NCI-H82 treated with DMSO at 0.1 percent for 48 hours (cell line): ENCODE measurements at regions not wholly inside any gene's neighbourhood (a gene's known extent, or its start where the extent isn't known, plus 50 kb on each side); places are given as distances from the start of the nearest gene placed in this dataset.
"Not testable (repeated sequence)": the region's sequence is repeated elsewhere in the genome, so short reads cannot be mapped to it uniquely, and the experiment has no call there.

Experiments used
- DNase-seq: peaks from one replicate; lab custom pipeline; 2025; ENCODE audit not compliant: unreplicated experiment; lab: John Stamatoyannopoulos, UW

DNA sequence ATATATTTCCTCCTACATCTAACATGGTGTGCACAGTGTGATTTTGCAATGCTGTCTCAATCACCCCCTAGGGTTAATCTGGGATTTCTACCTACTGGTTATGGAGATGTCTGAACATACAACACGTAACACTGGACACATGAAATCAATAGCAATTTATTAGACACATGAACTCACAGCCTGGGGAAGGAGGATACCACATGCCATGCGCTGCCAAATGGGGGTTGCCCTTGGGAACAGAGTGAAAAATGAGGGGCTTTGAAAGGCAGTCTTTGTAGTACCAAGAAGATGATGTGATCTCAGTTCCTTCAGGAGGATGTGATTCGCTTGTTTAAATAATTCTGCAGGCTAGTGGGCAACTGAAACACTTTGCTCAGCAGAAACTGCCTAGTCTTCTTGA, 253.6 kb upstream of the LRRC4C start:
- DNase-seq = no peak

DNA sequence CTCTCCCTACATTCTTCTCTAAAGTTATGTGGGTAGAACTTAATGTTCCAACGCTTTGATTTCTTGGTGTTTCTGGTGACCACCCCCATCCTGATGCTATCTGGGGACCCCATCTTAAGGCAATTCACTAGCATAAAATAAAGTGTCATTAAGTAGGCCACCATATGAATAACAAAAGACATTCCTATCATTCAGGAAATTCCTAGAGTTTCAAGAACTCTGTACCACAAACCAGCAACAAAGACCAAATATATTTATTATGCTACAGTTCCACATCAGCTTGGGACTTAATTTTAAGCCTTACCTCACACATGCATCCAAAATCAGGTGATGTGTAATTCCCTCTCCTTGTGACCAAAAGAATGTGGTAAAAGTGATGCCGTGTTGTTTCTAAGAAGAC, 254.6 kb upstream of the LRRC4C start:
- DNase-seq = no peak

DNA sequence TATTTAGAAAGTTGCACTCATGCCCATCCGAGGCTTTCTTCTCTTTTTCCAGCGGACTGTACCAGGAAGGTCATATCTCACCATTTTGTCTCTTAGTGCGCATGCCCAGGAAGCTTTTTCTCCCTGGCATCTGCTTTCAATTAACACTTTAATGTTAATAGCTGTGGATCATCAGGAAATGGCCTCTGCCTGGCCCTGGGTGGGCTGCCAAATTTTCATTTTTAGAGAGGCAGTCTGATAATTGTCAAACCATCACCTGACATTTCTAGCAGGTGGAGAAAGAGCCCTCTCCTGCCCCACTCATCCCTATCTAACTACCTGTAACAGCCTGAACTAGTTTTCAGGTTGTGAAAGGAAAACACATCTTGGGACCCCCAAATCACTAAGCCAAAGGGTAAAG, 257.4 kb upstream of the LRRC4C start:
- DNase-seq = no peak

DNA sequence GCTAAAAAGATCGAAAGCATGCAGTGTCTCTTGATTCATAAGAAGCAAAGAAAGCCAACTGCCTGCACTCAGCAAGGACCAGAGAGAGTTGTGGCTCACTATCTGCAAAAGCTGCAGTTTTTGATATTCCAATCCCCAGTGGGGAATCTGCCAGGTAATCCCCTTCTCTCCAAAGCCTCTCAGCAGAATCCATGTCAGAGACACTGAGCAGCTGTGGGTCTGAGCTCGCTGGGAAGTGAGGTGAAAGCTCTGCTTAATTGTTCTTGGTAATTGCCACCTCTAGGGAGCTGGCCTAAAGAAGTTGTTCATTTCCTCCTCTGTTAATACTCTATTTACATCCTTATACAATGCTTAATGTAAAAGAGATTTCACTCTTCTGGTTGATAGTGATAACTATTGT, 261.3 kb upstream of the LRRC4C start:
- no peak for DNase-seq

DNA sequence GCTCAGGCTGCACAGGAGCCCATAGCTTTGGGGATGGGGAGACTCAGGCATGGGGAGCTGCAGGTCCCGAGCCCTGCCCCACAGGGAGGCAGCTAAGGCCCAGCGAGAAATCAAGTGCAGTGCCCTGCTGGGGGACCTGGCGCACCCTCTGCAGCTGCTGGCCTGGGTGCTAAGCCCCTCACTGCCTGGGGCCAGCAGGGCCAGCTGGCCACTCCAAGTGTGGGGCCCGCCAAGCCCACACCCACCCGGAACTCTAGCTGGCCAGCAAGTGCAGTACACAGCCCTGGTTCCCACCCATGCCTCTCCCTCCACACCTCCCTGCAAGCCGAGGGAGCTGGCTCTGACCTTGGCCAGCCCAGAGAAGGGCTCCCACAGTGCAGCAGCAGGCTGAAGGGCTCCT, 268.7 kb upstream of the LRRC4C start:
- not testable (repeated sequence) for DNase-seq

DNA sequence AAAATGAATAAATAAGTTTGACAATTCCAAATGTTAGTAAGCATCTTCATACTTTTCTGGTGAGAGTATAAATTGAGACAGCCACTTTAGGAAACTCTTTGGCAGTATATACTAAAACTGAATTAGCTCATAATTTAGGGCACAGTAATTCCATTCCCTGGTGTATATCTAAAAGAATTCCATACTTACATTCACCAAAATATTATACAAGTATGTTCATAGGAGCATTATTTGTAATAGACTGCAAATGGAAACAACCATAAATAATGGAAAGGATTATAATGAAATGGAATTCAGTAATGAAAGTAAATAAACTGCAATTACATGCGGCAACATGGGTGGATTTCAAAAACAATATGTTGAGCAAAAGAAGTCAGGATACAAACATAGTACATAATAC, 315.8 kb upstream of the LRRC4C start:
- no peak for DNase-seq

DNA sequence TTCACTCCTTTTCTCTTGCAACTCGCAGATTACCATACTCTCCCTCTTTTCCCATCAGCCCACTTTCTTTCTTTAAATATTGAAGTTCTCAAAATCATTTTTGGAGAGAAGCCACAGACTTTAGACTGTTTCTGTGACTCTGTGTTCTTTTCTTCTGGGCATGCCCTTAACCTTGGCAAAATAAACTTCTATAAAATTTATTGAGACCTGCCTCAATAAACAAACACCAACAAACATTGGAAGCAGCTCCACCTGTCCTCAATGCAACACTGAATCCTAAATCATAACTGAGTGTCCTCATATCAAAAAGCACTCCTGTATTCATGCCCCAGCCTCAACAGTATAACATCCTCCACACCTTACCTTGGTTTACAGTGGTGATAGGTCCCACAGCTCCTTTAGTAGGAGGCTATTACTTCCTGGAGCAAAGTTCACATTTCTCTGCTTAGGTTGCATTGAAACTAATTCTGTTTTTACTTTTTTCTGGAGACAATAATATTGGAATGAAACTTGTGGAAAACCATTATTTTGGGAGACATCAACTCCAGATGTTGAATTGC, 320.0 kb upstream of the LRRC4C start:
- no peak for DNase-seq

DNA sequence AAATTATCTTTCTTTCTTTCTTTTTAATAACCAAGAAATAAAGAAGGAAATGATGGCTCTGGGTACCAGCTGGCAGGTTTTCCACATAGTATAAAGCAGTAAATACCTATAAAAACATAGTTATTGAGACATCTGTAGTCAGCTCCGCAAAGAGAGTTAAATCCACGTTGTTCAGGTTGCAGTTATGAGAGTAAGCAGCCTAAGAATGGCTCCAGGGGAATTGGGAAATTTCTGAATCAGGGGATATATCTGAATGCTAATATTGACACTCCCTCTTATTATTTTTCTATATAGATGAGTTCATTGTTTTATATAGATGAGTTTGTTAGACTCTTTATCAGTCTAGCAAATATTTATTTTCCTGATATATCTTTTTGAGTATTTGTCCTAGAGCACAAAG, 322.0 kb upstream of the LRRC4C start:
- DNase-seq = no peak

DNA sequence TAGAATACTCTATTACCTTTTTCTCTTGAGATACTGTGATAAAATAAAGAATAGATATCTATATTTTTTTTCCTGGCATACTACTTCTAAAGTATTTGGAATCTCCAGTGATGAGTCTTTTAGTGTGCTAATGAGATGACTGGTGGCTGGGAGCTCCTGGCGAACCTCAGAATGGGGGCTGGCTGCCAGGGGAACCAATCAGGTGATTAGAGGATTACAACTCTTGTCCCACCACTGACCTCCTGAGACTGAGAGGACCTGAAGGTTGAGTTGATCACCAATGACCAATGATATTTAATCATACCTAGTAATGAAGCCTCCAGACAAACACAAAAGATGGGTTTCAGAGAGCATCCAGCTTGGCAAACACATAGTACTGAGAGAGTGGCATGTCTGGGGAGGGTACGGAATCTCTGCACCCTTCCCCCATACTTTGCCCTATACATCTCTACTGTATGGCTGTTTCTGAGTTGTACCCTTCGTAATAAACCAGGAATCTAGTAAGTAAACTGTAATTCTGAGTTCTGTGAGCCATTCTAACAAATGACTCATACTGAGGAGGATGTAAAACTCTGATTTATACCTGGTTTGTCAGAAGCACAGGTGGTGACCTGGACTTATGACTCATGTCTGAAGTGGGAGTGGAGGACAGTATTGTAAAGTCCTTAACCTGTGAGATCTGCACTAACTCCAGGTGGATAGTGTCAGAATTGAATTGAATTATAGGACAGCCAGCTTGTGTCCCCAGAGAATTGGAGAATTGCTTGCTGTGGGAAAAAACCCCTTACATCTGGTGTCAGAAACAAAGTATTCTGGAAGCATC, 325.3 kb upstream of the LRRC4C start:
- DNase-seq = no peak

DNA sequence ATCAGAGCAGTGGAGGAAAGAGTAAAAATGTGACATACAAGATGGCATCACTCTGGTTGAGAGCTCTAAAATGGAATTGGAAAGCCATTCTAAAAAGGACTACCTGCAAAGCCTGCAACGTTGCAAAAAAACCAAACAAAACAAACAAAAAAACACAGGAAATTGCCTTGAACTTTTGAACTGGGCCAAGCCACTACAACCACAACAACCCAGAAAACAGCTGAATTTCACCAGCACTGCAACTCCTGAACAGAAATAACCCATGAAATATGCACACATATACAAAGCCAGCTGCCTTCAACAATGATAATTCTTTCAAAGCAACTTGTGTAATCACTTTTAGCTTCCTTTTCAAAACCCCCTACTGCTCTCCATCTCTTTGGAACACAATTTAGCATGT, 326.6 kb upstream of the LRRC4C start:
- DNase-seq = no peak

DNA sequence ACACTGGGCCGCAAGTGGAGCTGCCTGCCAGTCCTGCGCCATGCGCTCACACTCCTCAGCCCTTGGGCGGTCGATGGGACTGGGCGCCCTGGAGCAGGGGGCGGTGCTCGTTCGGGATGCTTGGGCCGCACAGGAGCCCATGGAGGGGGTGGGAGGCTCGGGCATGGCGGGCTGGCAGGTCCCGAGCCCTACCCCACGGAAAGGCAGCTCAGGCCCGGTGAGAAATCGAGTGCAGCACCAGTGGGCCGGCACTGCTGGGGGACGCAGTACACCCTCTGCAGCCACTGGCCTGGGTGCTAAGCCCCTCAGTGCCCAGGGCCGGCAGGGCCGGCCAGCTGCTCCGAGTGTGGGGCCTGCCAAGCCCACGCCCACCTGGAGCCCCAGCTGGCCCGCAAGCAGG, 328.7 kb upstream of the LRRC4C start:
- no peak for DNase-seq

DNA sequence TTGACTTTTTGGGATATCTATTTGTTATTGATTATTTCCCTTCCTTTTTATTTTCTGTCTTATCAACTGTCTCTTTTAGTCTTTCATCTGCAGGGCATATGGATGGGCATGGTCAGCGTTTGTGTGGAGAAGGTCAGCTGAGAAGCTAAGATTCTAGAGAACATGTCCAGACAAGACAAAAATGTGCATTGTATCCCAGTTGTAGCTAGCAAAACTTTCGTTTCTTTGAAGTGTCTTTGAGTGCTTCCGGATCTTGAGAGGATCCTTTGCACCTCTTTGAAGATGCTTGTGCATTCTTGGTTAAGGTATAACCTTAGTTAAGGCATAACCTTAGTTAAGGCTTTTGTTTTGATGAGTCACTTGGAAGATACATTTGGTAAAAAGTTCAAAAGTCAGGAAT, 329.9 kb upstream of the LRRC4C start:
- DNase-seq = no peak

DNA sequence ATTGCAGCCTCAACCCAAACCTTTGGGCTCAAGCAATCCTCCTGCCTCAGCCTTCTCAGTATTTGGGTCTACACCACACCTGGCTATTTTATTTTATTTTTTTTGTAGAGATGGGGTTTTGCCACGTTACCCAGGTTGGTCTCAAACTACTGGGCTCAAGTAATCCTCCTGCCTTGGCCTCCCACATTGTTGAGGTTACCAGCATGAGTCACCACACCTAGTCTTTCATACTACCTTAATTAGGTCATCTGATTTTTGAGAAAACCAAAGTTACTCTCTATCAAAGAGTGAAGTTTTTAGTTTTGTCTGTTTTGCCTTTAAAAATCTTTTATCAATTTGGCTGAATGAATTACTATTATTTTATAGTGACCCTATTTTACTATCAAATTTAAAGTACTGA, 335.6 kb upstream of the LRRC4C start:
- no peak for DNase-seq

DNA sequence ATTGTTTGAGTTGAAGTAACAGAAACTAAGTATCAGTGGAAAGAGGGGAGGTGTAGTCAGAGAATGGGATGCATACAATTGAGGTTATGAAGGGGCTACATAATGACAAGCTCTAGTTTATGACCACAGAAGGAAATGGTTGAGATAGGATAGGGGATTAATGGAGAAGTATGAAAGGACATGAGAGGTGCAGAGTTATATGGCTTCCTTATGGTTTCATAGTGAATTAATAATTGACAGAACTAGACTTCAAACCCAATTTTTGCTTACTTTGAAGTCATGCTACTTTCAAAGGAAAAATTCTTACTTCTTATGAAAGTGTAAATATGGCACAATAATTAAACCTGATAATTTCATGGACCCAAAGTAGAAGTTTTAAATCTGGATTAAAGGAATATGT, 340.3 kb upstream of the LRRC4C start:
- no peak for DNase-seq

DNA sequence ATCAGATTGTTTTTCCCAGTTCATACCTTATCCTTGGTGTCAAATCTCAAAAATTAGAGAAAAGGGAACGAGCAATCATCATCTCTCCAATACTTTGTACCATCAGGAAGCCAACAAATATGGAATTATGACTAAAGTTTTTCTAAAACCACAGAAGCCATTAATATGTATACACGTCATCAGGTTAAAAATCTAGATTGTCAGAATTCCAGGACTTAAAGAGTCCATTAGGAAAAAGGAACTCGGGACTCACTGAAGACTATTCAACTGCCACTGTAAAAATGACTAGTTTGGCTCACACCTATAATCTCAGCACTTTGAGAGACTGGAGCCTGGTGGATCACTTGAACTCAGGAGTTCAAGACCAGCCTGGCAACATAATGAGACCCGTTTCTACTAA, 344.4 kb upstream of the LRRC4C start:
- DNase-seq = no peak

DNA sequence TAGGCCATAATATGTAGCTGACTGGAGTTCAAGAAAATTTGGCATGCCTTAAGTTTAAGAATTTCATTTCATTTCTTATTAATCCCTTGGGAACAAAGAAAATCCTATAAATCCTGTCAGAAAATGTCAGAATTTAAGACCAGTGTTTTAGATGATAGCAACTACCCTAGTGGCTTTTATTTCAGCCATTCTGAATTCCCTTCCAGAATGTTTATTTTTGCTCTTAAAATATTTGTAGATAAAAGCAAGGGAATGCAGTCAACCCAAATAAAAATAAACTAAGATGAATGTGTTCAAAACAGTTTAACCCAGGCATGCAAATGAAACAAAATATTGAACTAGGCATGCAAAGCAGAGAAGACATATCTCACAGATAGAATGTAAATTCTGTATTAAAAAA, 356.9 kb upstream of the LRRC4C start:
- no peak for DNase-seq

DNA sequence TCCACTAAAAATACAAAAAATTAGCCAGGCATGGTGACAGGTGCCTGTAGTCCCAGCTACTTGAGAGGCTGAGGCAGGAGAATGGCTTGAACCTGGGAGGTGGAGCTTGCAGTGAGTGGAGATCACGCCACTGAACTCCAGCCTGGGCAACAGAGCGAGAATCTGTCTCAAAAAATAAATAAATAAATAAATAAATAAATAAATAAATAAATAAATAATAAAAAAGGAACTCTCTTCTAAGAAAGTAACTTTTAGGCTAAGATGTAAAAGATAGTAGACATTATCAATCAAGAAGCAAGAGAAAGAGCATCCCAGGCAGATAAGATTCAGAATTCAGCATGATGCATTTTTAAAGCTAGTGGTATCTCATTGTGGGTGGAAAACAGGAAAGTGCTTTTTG, 364.8 kb upstream of the LRRC4C start:
- DNase-seq = not testable (repeated sequence)

DNA sequence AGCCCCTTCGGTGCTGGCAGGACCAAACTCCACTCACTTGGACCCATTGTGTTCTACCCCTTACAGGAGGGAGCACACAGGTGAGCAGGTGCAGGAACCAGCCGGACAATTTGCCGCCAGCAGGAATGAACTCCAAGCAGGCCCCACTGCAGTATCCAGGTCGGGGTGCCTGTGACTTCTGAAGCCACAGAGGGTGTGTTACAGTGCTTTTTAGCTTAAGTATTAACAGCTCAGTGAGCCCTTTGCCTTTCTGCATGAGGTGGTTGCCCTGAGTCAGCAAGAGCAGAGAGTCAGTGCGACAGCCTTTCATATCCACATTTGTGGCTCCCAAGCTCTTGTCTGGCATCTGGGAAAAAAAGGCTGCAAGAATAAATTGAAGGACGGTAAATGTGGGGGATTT, 366.6 kb upstream of the LRRC4C start:
- DNase-seq = no peak

DNA sequence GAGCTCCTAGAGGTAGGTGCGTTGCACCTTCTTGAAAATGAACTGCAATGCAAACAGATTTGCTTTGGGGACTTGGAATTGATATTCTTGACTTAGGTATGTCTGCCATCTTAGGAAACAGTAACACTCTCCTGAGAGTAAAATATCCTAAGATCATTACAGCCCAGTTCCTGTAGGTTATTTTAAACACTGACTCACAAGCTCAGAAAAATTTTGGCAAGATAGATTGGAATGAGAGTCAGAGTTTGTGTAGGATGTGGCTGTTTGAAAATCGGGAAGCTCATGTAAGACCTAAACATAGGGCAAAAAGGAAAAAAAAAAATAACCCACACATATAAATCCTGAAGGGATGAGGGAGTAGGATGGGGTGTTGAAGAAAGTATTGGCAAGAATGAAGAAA, 377.0 kb upstream of the LRRC4C start:
- no peak for DNase-seq

DNA sequence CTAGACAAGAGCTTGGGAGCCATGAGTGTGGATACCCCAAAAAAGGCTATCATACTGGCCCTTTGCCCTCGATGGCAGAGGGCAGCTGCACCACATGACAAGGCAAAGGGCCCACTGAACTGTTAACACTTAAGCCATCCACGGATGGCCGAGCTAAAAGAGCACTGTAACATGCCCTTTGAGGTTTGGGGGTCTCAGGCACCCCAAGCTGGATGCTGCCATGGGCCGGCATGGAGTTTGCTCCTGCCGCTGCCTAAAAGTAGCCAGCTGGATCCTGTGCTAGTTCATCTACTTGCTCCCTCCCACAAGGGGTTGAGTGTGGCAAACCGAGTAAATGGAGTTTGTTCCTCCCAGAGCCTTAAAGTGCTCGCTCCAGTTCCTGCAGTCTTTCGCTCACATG, 383.2 kb upstream of the LRRC4C start:
- no peak for DNase-seq

DNA sequence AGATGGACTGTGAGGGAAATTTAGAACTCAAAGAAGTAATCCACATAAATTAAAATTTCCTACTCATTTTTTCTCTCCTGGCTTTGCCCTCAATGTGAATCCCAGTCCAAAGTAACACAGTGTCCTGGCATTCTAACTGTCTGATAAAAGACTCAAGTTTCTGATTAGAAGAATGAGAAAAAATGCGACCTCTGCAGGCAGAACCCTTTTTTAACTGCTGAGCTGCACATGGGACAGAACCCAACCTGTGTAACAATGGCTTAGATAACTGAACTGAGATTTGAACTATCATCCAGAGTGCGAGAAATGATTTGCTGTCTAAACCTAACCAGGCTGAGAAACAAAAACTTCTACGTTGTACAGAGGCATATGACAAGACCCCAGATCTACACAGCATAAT, 385.6 kb upstream of the LRRC4C start:
- no peak for DNase-seq

DNA sequence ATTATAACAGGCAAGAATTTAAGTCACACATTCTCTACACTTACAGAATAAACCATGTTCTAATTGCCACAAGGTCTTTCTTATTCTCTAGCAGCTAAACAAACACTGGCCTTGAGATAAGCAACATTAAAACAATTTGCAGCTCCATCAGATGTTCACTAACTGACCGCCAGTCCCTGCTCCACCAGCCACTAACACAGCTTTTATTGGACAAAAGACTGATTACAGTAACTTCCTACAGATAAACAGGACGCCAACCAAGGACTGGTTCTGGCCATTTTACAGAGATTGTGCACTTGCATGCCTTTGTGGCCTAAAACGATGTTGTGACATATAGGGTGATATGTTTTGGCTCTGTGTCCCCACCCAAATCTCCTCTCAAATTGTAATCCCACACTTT, 388.9 kb upstream of the LRRC4C start:
- no peak for DNase-seq

DNA sequence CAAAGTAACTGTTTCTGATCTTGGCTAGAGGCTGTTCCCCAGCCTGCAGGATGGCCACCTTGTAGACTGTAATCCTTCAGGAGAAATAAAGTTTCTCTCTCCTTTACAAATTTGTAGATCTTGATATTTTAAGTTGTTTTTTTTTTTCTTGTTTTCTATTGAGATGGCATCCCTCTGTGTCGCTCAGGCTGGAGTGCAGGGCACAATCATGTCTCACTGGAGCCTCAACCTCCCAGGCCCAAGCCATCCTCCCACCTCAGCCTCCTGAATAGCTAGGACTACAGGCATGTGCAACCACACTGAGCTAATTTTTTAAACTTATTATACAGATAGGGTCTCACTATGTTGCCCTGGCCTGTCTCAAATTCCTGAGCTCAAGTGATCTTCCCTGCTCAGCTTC, 389.8 kb upstream of the LRRC4C start:
- DNase-seq = no peak
